Motor neuron (in vitro differentiated cells): ENCODE measurements at regions not wholly inside any gene's neighbourhood (a gene's known extent, or its start where the extent isn't known, plus 50 kb on each side); places are given as distances from the start of the nearest gene placed in this dataset.

Source experiments
- ATAC-seq, 8 experiments: fragments of 200-7000 bp; cut with Tn5 transposase; replicated peaks in 6 of 8; 2 replicates each; pipeline ENCODE4 v1.8.0; 2021; ENCODE audit warnings: mild to moderate bottlenecking in 8 of 8, moderate library complexity in 8 of 8
- H3K27ac ChIP-seq, 2 donors: fragments of 250-450 bp; sonication (Bioruptor Pico); 2 replicates each; pipeline ENCODE4 v1.9.0; 2021; ENCODE audit warnings: antibody characterized with exemption in 2 of 2, mild to moderate bottlenecking in 2 of 2, moderate library complexity in 1 of 2
- H3K4me1 ChIP-seq, 2 donors: fragments of 250-450 bp; sonication (Bioruptor Pico); replicated peaks in 1 of 2; 2 replicates each; pipeline ENCODE4 v1.6.1; 2021; ENCODE audit warnings: antibody characterized with exemption in 2 of 2, mild to moderate bottlenecking in 2 of 2, moderate library complexity in 1 of 2
- H3K4me3 ChIP-seq, 5 donors: fragments of 250-450 bp; sonication (Bioruptor Pico); 2 replicates each; pipeline ENCODE4 v1.9.0; 2021; ENCODE audit warnings: antibody characterized with exemption in 5 of 5, mild to moderate bottlenecking in 5 of 5, moderate library complexity in 4 of 5
- WGBS, 10 experiments: fragments of 450-650 bp; shearing (Covaris generic); methylation state at CpG; one replicate each; pipeline ENCODE4 v1.0.0; 2022; 5-methylcytosine and 5-hydroxymethylcytosine counted together
- in situ Hi-C, 9 experiments: fragments of 400-800 bp; cut with MboI; loops; one replicate each; pipeline ENCODE4 v1.15.0; 2021; ENCODE audit warnings: low sequenced_read_pairs in 9 of 9, low pct_unique_long_range_greater_than_20kb in 2 of 9; ENCODE audit not compliant: unreplicated experiment in 9 of 9

- ATAC-seq = peak in 3 of 8 experiments; percentile 7 to 70 (median 37)
- 0 to 100% (median 29%) methylated on average over 2 to 4 of the region's 4 CpGs; no CpG with 5 or more reads in 1 of the 10 experiments for WGBS, 10 experiments
Observed at GRCh38 chr12:90079529-90080210, 371.0 kb upstream of the ATP2B1 start.

GRCh38 chr12:90078344-90078743 lies 369.7 kb upstream of the ATP2B1 start:
- H3K27ac ChIP-seq = no peak overlapping the region
- in situ Hi-C loops = no loop called here
- WGBS, 10 experiments = 43 to 100% (median 79%) methylated on average over 1 to 4 of the region's 4 CpGs; no CpG with 5 or more reads in 1 of the 10 experiments
- no peak for ATAC-seq
- H3K4me1 ChIP-seq = peaks cover 0 to 8% of the 10 kb centered on the region in 2 donors
- H3K4me3 ChIP-seq = no peak overlapping the region

More at GRCh38 chr12:90079529-90080210, 371.0 kb upstream of the ATP2B1 start:
- Histone ChIP-seq H3K4me1 (peaks cover 0 to 15% of the 10 kb centered on the region in 2 donors), H3K27ac (no peak overlapping the region), H3K4me3 (no peak overlapping the region)
- in situ Hi-C loops = no loop called here

- Histone ChIP-seq H3K4me3 (no peak overlapping the region), H3K4me1 (peaks cover 0 to 8% of the 10 kb centered on the region in 2 donors), H3K27ac (no peak overlapping the region)
- in situ Hi-C loops = no loop called here
- WGBS, 10 experiments = 40 to 100% (median 84%) methylated on average over 1 to 4 of the region's 4 CpGs
- no peak for ATAC-seq
Observed at GRCh38 chr12:90077756-90078155, 369.1 kb upstream of the ATP2B1 start.

GRCh38 chr12:90076851-90077319 lies 368.2 kb upstream of the ATP2B1 start:
- in situ Hi-C loops = no loop called here
- 50 to 100% (median 100%) methylated on average over 1 to 3 of the region's 3 CpGs for WGBS, 10 experiments
- Histone ChIP-seq H3K4me1 (peaks cover 0 to 8% of the 10 kb centered on the region in 2 donors), H3K27ac (no peak overlapping the region), H3K4me3 (no peak overlapping the region)
- ATAC-seq = no peak

- Histone ChIP-seq H3K4me1 (peaks cover 0 to 8% of the 10 kb centered on the region in 2 donors), H3K4me3 (no peak overlapping the region), H3K27ac (no peak overlapping the region)
- in situ Hi-C loops = no loop called here
- no peak for ATAC-seq
Observed at GRCh38 chr12:90075685-90076084, 367.0 kb upstream of the ATP2B1 start.

- WGBS, 10 experiments = 75 to 97% (median 84%) methylated on average over 1 to 2 of the region's 2 CpGs; no CpG with 5 or more reads in 2 of the 10 experiments
- Histone ChIP-seq H3K27ac (no peak overlapping the region), H3K4me3 (no peak overlapping the region), H3K4me1 (no peaks in the 10 kb centered on the region)
- in situ Hi-C loops = no loop called here
- no peak for ATAC-seq
Observed at GRCh38 chr12:90074086-90074485, 365.4 kb upstream of the ATP2B1 start.

- no peak overlapping the region for H3K4me3 ChIP-seq
- WGBS, 10 experiments = 0 to 95% (median 89%) methylated on average over 1 to 7 of the region's 8 CpGs; no CpG with 5 or more reads in 1 of the 10 experiments
- H3K27ac ChIP-seq = no peak overlapping the region
- in situ Hi-C loops = no loop called here
- H3K4me1 ChIP-seq = no peaks in the 10 kb centered on the region
- no peak for ATAC-seq
Observed at GRCh38 chr12:90071996-90072395, 363.4 kb upstream of the ATP2B1 start.

GRCh38 chr12:90069711-90070110 lies 361.1 kb upstream of the ATP2B1 start:
- Histone ChIP-seq H3K27ac (no peak overlapping the region), H3K4me1 (peaks cover 8% of the 10 kb centered on the region in 2 donors), H3K4me3 (no peak overlapping the region)
- no peak for ATAC-seq
- in situ Hi-C loops = no loop called here
- 83 to 100% (median 95%) methylated on average over 1 to 2 of the region's 2 CpGs; no CpG with 5 or more reads in 3 of the 10 experiments for WGBS, 10 experiments

- WGBS, 10 experiments = 83 to 100% (median 100%) methylated on average over 1 of the region's 1 CpG; no CpG with 5 or more reads in 5 of the 10 experiments
- Histone ChIP-seq H3K4me1 (peaks cover 10 to 11% of the 10 kb centered on the region in 2 donors), H3K27ac (no peak overlapping the region), H3K4me3 (no peak overlapping the region)
- ATAC-seq = no peak
- in situ Hi-C loops = no loop called here
Observed at GRCh38 chr12:90067791-90068190, 359.2 kb upstream of the ATP2B1 start.

- ATAC-seq = peak; percentile 39 to 95 (median 68)
- Histone ChIP-seq H3K27ac (no peak overlapping the region), H3K4me1 (peaks cover 10 to 11% of the 10 kb centered on the region in 2 donors), H3K4me3 (no peak overlapping the region)
- in situ Hi-C loops = no loop called here
- WGBS, 10 experiments = 28 to 78% (median 58%) methylated on average over 2 to 4 of the region's 4 CpGs
Observed at GRCh38 chr12:90064852-90065801, 356.5 kb upstream of the ATP2B1 start.

- WGBS, 10 experiments = 12 to 100% (median 79%) methylated on average over 2 to 4 of the region's 4 CpGs; no CpG with 5 or more reads in 3 of the 10 experiments
- Histone ChIP-seq H3K4me3 (no peak overlapping the region), H3K27ac (no peak overlapping the region), H3K4me1 (peaks cover 10 to 11% of the 10 kb centered on the region in 2 donors)
- in situ Hi-C loops = no loop called here
- peak in 2 of 8 experiments; percentile 40 to 63 for ATAC-seq
Observed at GRCh38 chr12:90062799-90063198, 354.2 kb upstream of the ATP2B1 start.

GRCh38 chr12:90061809-90062208 lies 353.2 kb upstream of the ATP2B1 start:
- WGBS, 10 experiments = 88 to 100% (median 100%) methylated on average over 1 to 2 of the region's 2 CpGs; no CpG with 5 or more reads in 1 of the 10 experiments
- no peak for ATAC-seq
- Histone ChIP-seq H3K27ac (no peak overlapping the region), H3K4me3 (no peak overlapping the region), H3K4me1 (peaks cover 10 to 11% of the 10 kb centered on the region in 2 donors)
- in situ Hi-C loops = no loop called here

- ATAC-seq = no peak
- in situ Hi-C loops = no loop called here
- WGBS, 10 experiments = 83 to 100% (median 83%) methylated on average over 1 of the region's 1 CpG; no CpG with 5 or more reads in 6 of the 10 experiments
- Histone ChIP-seq H3K4me3 (no peak overlapping the region), H3K27ac (no peak overlapping the region), H3K4me1 (peaks cover 5 to 6% of the 10 kb centered on the region in 2 donors)
Observed at GRCh38 chr12:90060031-90060430, 351.4 kb upstream of the ATP2B1 start.
